ENCODE measurements at regions not wholly inside any gene's neighbourhood (a gene's known extent, or its start where the extent isn't known, plus 50 kb on each side); places are given as distances from the start of the nearest gene placed in this dataset.

DNA sequence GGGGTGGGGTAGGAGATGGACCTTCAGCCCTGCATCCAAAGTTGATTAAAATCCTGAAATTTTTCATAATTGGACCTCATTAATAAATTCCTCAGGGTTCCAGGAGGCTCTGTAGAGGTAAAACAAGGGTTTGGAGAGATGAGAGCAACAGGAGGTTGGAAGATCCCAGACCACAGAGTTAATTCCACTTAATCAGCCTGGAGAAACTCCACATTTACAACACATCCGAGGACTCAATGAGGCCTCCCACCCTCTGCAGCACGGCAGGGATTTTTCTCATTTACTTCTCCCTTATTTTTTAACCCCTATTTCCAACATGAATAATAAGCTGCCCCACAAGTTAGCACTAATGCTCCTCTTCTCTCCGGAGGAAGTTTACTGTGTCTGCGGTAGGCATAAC, 165.0 kb upstream of the MAP3K1 start:
- DNase-seq (ENCODE audit: extremely low read depth, low read depth) = no peak
- H3K4me3 ChIP-seq (replicated peaks; ENCODE audit: low read depth, low read length) = no peak overlapping the region
- TF ChIP-seq, protein P1, sequence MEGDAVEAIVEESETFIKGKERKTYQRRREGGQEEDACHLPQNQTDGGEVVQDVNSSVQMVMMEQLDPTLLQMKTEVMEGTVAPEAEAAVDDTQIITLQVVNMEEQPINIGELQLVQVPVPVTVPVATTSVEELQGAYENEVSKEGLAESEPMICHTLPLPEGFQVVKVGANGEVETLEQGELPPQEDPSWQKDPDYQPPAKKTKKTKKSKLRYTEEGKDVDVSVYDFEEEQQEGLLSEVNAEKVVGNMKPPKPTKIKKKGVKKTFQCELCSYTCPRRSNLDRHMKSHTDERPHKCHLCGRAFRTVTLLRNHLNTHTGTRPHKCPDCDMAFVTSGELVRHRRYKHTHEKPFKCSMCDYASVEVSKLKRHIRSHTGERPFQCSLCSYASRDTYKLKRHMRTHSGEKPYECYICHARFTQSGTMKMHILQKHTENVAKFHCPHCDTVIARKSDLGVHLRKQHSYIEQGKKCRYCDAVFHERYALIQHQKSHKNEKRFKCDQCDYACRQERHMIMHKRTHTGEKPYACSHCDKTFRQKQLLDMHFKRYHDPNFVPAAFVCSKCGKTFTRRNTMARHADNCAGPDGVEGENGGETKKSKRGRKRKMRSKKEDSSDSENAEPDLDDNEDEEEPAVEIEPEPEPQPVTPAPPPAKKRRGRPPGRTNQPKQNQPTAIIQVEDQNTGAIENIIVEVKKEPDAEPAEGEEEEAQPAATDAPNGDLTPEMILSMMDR (IDR thresholded peaks at IDR 0.05; ENCODE audit: low read depth, low read length, missing control alignments) = no peak

DNA sequence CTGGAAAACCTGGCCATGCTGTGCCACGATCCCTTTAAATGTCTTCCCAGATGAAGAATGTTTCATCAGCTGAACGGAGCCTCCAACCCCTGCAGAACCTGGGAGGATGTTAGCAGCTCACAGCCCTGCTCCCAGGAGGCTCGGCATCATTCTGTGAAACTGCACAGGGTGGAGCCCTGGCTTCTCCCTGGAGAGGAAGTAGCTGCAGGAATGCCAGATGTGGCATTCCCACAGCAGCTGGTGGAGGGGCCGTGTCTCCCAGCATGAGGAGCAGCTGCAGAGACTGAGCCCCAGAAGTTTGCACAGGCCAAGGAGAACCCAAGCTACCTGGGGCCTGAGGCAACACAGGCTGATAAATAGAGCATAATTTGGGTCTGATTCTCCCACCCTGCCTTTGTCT, 165.8 kb upstream of the MAP3K1 start:
- DNase-seq (ENCODE audit: extremely low read depth, low read depth) = peak; percentile 66
- TF ChIP-seq, protein P1 (IDR thresholded peaks at IDR 0.05; ENCODE audit: low read depth, low read length, missing control alignments) = no peak
- H3K4me3 ChIP-seq (replicated peaks; ENCODE audit: low read depth, low read length) = no peak overlapping the region

DNA sequence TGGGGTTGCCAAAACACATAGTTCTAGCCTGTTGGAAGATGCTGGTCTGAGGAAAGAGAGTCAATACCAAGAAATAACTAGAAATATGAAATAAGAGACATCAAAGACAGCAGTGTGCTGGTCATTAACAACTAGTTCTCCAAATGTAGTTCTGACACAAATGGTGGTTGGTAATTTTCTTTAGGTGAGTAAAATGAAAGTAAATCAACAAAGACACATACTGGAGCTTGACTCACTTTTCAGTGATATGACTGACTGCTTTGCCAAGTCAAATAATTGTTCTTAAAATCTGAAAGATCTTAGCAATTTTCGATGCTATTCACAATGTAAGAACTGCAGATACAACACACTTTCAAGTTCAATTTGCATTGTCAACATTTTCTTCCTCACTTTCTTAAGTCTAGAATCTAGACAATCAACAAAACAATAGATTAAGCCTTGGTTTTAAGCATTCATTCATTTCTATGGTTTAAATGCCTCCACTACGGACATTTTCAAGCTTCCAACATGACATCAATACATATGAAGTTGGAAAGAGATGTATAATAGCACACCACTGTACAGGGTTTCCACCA, 166.8 kb upstream of the MAP3K1 start:
- no peak overlapping the region for H3K4me3 ChIP-seq (replicated peaks; ENCODE audit: low read depth, low read length)
- TF ChIP-seq, protein P1 (IDR thresholded peaks at IDR 0.05; ENCODE audit: low read depth, low read length, missing control alignments) = no peak
- DNase-seq (ENCODE audit: extremely low read depth, low read depth) = no peak

DNA sequence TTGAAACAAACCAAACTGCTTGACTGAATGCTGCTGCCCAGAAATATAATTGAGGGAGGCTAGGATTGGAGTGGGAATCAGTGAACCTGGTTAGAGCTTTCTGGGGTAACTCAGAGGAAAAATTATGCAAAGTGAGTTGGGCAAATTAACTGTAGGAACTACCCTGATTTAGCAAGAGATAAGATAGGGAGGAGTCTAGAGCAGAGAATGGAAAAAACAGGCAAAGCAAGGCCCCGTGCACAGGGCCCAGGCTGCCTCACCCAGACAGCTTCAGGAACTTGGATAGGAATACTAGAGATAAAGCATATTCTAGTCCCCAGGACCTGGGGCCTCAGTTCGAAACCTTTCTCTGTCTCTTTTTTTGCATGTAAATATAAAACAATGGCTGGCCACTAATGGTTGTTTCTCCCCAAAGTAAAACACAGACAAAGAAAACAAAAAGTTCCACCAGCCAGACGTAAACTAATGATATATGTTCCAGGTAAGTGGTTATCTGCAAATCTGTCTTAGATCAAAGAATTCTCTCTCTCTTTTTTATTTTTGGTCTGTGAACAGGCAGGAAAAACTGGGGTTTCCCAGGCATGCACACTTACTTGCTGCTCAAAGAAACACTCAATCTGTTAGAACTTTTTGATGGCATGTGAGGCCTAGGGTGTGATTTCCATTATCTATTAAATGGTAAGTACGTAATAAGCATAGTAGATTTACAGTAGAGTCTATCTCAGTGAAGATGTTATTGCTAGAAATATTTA, 168.1 kb upstream of the MAP3K1 start:
- DNase-seq (ENCODE audit: extremely low read depth, low read depth) = no peak
- TF ChIP-seq, protein P1 (IDR thresholded peaks at IDR 0.05; ENCODE audit: low read depth, low read length, missing control alignments) = no peak
- H3K4me3 ChIP-seq (replicated peaks; ENCODE audit: low read depth, low read length) = no peak overlapping the region

DNA sequence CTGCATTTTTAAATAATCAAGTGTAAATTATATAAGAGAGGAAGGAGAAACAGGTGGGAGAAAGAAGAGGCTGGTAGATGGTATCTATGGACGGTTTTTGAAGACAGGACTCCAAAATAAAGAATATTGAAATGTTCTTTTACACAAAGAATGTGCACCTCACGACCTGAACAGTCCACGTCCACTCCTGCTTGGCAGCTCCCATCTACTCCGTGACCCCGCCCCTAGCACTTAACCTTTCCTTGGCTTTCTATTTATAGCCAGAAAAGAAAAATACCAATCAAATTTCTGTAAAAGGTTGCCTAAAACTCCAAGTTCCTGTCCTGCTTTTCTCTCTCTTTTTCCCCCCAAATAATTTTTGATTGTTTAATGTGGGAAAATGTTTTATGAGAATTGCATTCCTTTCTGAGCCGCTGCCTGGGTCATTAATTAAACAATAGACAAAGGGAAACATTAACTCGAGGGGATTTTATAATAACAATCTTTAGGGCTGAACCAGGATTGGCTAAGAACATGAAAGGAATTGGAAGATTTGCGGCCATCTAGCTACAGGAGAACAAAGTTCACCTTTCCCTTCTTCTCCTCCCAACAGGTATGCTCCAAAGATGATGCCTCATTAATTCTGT, 173.6 kb upstream of the MAP3K1 start:
- no peak for DNase-seq (ENCODE audit: extremely low read depth, low read depth)
- TF ChIP-seq, protein P1 (IDR thresholded peaks at IDR 0.05; ENCODE audit: low read depth, low read length, missing control alignments) = no peak
- no peak overlapping the region for H3K4me3 ChIP-seq (replicated peaks; ENCODE audit: low read depth, low read length)

DNA sequence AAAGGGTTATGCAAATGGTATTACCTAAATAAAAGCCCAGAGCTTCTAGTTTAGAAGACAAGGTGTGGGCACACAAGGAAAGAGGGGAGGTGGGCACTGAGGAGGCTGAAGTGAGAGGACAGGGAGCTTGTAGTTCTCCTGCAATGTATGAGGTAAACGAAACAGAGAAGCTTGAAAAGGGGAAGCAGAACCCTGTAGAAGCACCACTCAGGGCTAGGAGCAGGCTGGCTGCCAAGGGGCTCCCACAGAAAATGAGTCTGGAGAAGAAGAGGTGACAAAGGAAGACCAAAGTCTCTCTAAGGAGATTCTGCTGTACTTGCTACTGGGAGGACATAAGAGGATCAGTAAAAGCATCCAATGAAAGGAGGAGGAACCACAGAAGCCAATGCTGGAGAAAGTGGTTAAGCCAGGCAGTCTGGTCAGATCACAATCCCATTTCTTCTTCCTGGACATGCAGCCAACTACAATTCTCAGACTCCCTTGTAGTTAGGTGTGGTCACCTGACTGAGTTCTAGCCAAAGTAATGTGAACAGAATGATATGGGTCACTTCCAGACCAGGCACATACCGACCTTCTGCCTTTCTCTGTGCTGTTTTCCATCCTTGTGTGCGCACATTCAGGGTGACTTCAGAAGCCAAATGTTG, 174.5 kb upstream of the MAP3K1 start:
- TF ChIP-seq, protein P1 (IDR thresholded peaks at IDR 0.05; ENCODE audit: low read depth, low read length, missing control alignments) = no peak
- no peak overlapping the region for H3K4me3 ChIP-seq (replicated peaks; ENCODE audit: low read depth, low read length)
- no peak for DNase-seq (ENCODE audit: extremely low read depth, low read depth)
